ENCODE measurements at regions not wholly inside any gene's neighbourhood (a gene's known extent, or its start where the extent isn't known, plus 50 kb on each side); places are given as distances from the start of the nearest gene placed in this dataset.

DNA sequence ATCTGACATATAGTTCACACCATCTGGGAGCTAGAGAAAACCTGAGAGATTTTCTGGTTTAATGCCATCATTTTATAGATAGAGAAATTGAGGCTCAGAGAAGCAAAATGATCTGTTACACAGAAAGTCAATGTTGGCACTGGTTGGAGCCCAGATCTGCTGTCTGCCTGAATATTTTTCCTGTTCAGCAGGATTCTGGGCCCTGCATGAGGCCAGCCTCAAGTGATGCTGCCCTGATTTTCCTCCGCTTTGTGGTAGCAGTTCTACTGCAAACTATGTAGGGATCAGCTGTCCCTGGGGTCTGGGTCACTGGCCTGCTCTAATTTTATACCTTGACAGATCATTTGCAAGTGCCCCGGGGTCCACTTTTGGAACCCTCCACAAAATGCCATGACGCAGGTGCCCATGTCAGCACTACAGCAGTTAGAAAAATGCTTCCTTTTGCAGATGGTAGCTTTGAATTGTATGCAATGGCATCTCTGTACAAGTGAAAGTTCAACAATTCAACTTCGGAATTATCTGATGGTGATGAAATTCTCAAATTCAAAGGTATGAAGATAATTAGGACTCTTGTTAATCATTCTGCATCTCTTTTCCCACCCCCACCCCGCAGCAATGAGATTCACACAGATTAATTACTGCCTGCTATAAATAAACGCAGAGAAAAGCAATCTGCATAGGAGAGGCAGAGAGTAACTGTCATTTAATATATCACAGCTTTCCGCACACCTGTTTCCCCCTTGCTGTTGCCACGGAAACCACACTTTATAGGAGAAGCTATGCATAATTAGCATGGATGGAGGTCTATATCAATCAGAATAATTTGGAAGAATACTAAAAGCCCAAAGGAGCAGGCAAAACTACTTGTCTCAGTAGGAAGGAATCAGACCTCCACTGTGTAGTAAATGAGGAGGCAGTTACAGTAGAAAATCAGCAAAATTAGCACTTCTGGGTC, 222.6 kb downstream of the PDCD6IP start:
- intact Hi-C loops (cut with micrococcal nuclease): no loop called here
- Histone ChIP-seq H3K9me3 (replicated peaks; ENCODE audit: control insufficient read depth, insufficient read depth, low read length) (no peaks in the 10 kb centered on the region), H3K36me3 (ENCODE audit: control insufficient read depth in 2 of 2, extremely low read depth in 1 of 2, insufficient read depth in 2 of 2, low read length in 2 of 2) (no peaks in the 10 kb centered on the region), H3K27me3 (ENCODE audit: control insufficient read depth in 2 of 2, insufficient read depth in 2 of 2, low read length in 2 of 2) (peaks cover 0 to 2% of the 10 kb centered on the region in 2 experiments), H3K27ac (ENCODE audit: insufficient read depth, low read depth, low read length) (no peak overlapping the region), H4K20me1 (replicated peaks; ENCODE audit: control insufficient read depth, extremely low read depth, insufficient read depth, low read length) (no peaks in the 10 kb centered on the region), H2AFZ (ENCODE audit: low read depth, low read length) (no peak overlapping the region), H3K9me1 (replicated peaks; ENCODE audit: control insufficient read depth, extremely low read depth, insufficient read depth, low read length) (no peaks in the 10 kb centered on the region), H3K4me2 (ENCODE audit: insufficient read depth, low read length) (no peak overlapping the region), H3K4me3 (replicated peaks in 1 of 3; ENCODE audit: insufficient read depth in 1 of 3, low read depth in 1 of 3, low read length in 3 of 3) (no peak overlapping the region), H3K9ac (replicated peaks; ENCODE audit: extremely low read depth, insufficient read depth, low read length) (no peak overlapping the region), H3K4me1 (ENCODE audit: control insufficient read depth, extremely low read depth, insufficient read depth, low read length) (no peaks in the 10 kb centered on the region), H3K79me2 (ENCODE audit: control insufficient read depth, insufficient read depth, low read length) (no peaks in the 10 kb centered on the region)
- CTCF ChIA-PET: interaction anchor here (0.6 kb wide), 1 partner anchor 308 kb away, joined by 3 read pairs; no protein-coding TSS in a partner anchor
- TF ChIP-seq MYC (IDR thresholded peaks at IDR 0.05; ENCODE audit: low read depth, low read length) (no peak), EZH2 (IDR thresholded peaks at IDR 0.05; ENCODE audit: borderline replicate concordance, low read depth, low read length, severe bottlenecking) (no peak), MAX (IDR thresholded peaks at IDR 0.05; ENCODE audit: insufficient read depth, insufficient read length) (no peak), JUN (IDR thresholded peaks at IDR 0.05; ENCODE audit: borderline replicate concordance, insufficient read depth, insufficient read length, low read depth) (no peak), POLR2AphosphoS5 (IDR thresholded peaks at IDR 0.05; ENCODE audit: insufficient read depth, low read depth, low read length) (no peak), GATA2 (IDR thresholded peaks at IDR 0.05; ENCODE audit: insufficient read depth, insufficient read length, low read depth, low read length) (no peak), FOS (IDR thresholded peaks at IDR 0.05; ENCODE audit: borderline replicate concordance, insufficient read depth, low read length) (no peak), POLR2A (IDR thresholded peaks at IDR 0.05; ENCODE audit: low read depth, low read length) (no peak)
- TF ChIP-seq, protein P1, sequence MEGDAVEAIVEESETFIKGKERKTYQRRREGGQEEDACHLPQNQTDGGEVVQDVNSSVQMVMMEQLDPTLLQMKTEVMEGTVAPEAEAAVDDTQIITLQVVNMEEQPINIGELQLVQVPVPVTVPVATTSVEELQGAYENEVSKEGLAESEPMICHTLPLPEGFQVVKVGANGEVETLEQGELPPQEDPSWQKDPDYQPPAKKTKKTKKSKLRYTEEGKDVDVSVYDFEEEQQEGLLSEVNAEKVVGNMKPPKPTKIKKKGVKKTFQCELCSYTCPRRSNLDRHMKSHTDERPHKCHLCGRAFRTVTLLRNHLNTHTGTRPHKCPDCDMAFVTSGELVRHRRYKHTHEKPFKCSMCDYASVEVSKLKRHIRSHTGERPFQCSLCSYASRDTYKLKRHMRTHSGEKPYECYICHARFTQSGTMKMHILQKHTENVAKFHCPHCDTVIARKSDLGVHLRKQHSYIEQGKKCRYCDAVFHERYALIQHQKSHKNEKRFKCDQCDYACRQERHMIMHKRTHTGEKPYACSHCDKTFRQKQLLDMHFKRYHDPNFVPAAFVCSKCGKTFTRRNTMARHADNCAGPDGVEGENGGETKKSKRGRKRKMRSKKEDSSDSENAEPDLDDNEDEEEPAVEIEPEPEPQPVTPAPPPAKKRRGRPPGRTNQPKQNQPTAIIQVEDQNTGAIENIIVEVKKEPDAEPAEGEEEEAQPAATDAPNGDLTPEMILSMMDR (IDR thresholded peaks at IDR 0.05; ENCODE audit: extremely low read depth in 1 of 2, insufficient read depth in 1 of 2, low read depth in 1 of 2, low read length in 2 of 2): no peak
- DNase-seq (ENCODE audit: low read depth, low spot score) (no peak), FAIRE-seq (no peak)
- no TSS peak for BruUV-seq (replicated peaks)
- dilution Hi-C loops (cut with MboI; ENCODE audit: extremely low pct_ligation_motif_present, low sequenced_read_pairs): no loop called here
- POLR2A ChIA-PET: no interaction called here

Measured in endothelial cell of umbilical vein (primary cell).